ENCODE measurements at regions not wholly inside any gene's neighbourhood (a gene's known extent, or its start where the extent isn't known, plus 50 kb on each side); places are given as distances from the start of the nearest gene placed in this dataset.
A peak's percentile ranks its signal among the peaks of the same experiment; 100 is the strongest.

DNA sequence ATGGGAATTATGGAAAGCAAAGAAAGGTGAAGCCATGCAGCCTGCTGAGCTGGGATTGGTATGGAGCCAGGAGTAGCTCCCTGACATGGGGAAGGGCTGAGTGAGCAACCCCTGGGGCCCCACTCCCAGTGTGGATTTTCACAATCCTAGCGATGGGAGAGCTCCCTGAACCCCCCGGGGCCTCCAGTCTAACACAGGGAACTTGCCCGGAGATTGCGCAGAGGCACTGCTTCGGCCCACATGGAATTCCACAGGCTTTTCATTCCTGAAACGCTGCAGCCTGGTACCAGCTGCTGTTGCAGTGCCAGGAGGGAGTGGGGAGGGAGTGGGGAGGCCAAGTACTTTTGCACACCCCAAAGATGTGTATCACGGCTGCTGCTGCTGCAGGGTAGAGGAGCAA, 110.4 kb upstream of the C21orf91 start:
- DNase-seq (ENCODE audit: low read depth): no peak
- TF ChIP-seq, protein P1, sequence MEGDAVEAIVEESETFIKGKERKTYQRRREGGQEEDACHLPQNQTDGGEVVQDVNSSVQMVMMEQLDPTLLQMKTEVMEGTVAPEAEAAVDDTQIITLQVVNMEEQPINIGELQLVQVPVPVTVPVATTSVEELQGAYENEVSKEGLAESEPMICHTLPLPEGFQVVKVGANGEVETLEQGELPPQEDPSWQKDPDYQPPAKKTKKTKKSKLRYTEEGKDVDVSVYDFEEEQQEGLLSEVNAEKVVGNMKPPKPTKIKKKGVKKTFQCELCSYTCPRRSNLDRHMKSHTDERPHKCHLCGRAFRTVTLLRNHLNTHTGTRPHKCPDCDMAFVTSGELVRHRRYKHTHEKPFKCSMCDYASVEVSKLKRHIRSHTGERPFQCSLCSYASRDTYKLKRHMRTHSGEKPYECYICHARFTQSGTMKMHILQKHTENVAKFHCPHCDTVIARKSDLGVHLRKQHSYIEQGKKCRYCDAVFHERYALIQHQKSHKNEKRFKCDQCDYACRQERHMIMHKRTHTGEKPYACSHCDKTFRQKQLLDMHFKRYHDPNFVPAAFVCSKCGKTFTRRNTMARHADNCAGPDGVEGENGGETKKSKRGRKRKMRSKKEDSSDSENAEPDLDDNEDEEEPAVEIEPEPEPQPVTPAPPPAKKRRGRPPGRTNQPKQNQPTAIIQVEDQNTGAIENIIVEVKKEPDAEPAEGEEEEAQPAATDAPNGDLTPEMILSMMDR (IDR thresholded peaks at IDR 0.05; ENCODE audit: control insufficient read depth, insufficient read depth, low read depth, low read length, missing control alignments): no peak
- H3K4me3 ChIP-seq (ENCODE audit: control insufficient read depth, low read depth, low read length): no peak overlapping the region

DNA sequence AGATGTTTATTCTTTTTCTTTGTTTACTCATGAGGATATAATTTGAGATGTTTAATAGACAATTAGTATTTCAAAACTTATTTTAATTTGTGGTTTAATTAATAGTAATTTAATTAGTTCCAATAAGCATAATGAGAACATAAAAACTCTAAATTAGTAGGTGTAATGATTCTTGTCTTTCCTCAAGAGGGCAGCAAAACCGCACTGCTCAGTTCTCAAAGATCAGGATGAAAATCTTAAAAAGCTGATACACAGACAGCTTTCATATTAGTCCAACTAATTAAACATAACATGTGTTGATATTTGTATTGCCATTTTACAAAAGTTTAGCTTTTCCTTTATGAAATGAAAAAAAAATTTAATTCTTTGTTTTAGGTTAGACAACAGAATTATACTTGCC, 106.7 kb upstream of the C21orf91 start:
- TF ChIP-seq, protein P1 (IDR thresholded peaks at IDR 0.05; ENCODE audit: control insufficient read depth, insufficient read depth, low read depth, low read length, missing control alignments): peak; percentile 46
- H3K4me3 ChIP-seq (ENCODE audit: control insufficient read depth, low read depth, low read length): no peak overlapping the region
- DNase-seq (ENCODE audit: low read depth): no peak

DNA sequence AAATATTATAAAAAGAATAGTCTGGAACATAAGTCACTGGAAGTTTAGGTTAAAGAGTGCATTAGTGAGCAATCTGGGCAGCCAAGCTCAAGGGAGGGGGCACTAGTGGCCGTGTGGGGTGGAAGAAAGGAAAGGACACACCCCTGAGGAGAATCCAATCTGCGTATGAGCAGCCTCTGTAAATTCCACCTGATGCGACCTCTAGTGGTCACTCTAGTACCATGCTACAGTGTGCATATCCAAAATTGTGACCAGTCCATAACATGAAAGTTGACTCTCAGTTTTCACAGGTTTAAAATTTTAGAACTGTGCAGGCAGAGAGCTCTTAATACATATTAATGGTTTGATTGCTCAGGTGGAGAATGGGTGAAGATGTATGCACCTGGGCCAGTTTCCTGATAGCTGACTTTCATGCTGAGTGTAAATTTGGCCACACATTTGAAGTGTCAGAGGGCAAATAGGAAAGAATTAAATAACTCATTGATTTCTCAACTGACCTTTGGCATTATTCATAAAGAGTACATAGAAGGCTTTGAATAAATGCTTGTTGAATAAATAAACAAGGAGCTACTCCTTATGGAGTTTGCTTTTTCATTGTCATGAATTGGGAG, 105.9 kb upstream of the C21orf91 start:
- H3K4me3 ChIP-seq (ENCODE audit: control insufficient read depth, low read depth, low read length): no peak overlapping the region
- TF ChIP-seq, protein P1 (IDR thresholded peaks at IDR 0.05; ENCODE audit: control insufficient read depth, insufficient read depth, low read depth, low read length, missing control alignments): peak; percentile 81
- DNase-seq (ENCODE audit: low read depth): peak; percentile 5

DNA sequence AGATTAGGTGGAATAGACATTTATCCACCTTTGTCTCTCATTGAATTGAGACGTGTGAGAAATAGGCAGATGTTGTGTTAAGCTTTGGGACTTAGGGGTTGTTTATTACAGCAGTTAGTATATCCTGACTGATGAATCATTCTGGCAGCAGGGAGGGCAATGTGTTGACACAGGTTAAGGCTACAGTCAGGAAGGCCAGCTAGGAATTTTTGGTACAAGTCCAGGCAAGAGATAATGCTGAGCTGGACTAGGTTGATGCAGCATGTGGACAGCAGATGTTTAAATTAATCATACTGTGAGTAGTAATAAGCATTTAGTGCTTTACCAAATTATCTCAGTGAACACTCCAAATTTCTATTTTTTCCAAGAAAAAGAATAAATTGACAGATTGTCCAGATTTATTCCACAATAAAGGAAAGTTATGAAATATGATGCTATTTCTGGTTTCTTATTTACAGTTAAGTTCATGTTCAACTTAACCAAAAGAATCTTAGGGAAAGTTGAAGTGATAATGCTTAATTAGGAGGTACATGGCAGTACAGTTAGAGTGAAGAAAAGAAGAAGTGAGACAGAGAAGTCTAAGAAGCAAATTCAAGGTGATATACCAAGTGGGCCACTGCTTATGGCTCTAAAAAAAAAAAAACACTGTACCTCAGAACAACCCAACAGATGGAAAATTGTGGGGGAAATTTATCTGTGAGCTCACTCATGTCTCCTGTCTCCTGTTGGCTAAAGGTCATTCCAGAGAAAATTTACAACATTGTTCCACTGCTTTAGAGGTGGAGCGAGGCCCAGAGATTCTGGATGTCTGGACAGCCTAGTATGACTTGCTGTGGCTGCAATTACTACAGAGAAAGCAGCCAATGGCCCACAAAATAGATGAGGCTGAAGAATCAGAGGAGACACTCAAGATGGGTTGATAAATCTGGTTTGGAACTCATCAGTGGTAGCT, 102.7 kb upstream of the C21orf91 start:
- DNase-seq (ENCODE audit: low read depth): peak; percentile 44
- TF ChIP-seq, protein P1 (IDR thresholded peaks at IDR 0.05; ENCODE audit: control insufficient read depth, insufficient read depth, low read depth, low read length, missing control alignments): no peak
- no peak overlapping the region for H3K4me3 ChIP-seq (ENCODE audit: control insufficient read depth, low read depth, low read length)

DNA sequence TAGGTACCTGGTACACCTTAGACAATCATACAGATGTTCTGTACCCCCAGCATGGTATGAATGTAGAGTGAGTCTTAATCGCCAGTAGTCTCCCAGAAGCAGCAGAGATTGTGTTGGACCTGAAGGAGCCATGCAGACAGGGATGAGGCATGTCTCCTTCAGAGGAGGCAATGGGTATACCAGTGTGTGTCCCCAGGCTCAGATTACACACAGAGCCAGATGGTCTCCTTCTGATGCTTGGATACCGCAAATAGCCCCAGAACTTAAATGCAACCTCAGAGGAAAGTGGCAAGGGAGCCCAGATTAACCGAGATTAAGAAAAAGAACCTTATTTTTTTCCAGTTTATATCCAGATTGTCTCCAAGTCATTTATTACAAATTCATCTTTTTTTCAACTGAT, 96.8 kb upstream of the C21orf91 start:
- DNase-seq (ENCODE audit: low read depth): no peak
- TF ChIP-seq, protein P1 (IDR thresholded peaks at IDR 0.05; ENCODE audit: control insufficient read depth, insufficient read depth, low read depth, low read length, missing control alignments): no peak
- H3K4me3 ChIP-seq (ENCODE audit: control insufficient read depth, low read depth, low read length): no peak overlapping the region

DNA sequence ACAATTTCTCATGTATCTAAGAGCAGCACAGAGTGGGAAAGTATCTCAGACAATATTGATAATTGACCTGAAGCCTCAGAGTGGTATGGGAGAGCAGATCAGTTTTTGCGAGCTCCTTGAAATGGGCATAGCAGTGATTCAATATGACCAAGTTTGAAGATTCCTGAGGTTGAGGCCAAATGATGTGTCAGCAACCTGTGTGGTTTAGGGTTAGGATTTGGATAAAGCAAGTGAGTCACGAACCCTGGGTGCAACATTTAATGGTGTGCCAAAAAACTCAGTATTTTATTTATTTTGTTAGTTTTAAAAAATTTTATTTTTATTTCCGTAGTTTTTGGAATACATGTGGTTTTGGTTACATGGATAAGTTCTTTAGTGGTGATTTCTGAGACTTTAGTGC, 92.5 kb upstream of the C21orf91 start:
- TF ChIP-seq, protein P1 (IDR thresholded peaks at IDR 0.05; ENCODE audit: control insufficient read depth, insufficient read depth, low read depth, low read length, missing control alignments): no peak
- DNase-seq (ENCODE audit: low read depth): peak; percentile 20
- no peak overlapping the region for H3K4me3 ChIP-seq (ENCODE audit: control insufficient read depth, low read depth, low read length)
